Naive B cell (primary cell): ENCODE measurements at regions not wholly inside any gene's neighbourhood (a gene's known extent, or its start where the extent isn't known, plus 50 kb on each side); places are given as distances from the start of the nearest gene placed in this dataset.
"Not testable (repeated sequence)": the region's sequence is repeated elsewhere in the genome, so short reads cannot be mapped to it uniquely, and the experiment has no call there.

ENCODE experiments used
- ATAC-seq, 2 donors: fragments of 150-1000 bp; cut with Tn5 transposase; 2 replicates each; pipeline ENCODE4 v1.10.0; 2021; ENCODE audit warnings: low read depth in 2 of 2, mild to moderate bottlenecking in 2 of 2, moderate library complexity in 2 of 2
- DNase-seq: peaks from one replicate; pipeline ENCODE4 v3.0.0; 2022
- H3K27ac Mint-ChIP-seq, 6 donors: one replicate each; pipeline ENCODE4 v1.8.0; 2020 to 2022; ENCODE audit warnings: mild to moderate bottlenecking in 6 of 6, mixed read lengths in 6 of 6, moderate library complexity in 5 of 6, inconsistent platforms in 2 of 6
- H3K27me3 Mint-ChIP-seq, 3 donors: one replicate each; pipeline ENCODE4 v1.8.0; 2021 to 2022; ENCODE audit warnings: mixed read lengths in 3 of 3, mild to moderate bottlenecking in 1 of 3
- H3K36me3 Mint-ChIP-seq, 2 donors: one replicate each; pipeline ENCODE4 v1.8.0; 2020 to 2022; ENCODE audit warnings: mixed read lengths in 2 of 2, inconsistent platforms in 1 of 2, mild to moderate bottlenecking in 1 of 2
- H3K4me1 Mint-ChIP-seq, 3 donors: one replicate each; pipeline ENCODE4 v1.8.0; 2020 to 2022; ENCODE audit warnings: mixed read lengths in 3 of 3, inconsistent platforms in 1 of 3, mild to moderate bottlenecking in 1 of 3, moderate library complexity in 1 of 3
- H3K4me3 Mint-ChIP-seq, 8 donors: one replicate each; pipeline ENCODE4 v1.8.0; 2020 to 2022; ENCODE audit warnings: mild to moderate bottlenecking in 8 of 8, mixed read lengths in 8 of 8, moderate library complexity in 8 of 8, inconsistent platforms in 2 of 8
- H3K9me3 Mint-ChIP-seq, 7 donors: one replicate each; pipeline ENCODE4 v1.8.0; 2020 to 2022; ENCODE audit warnings: mixed read lengths in 7 of 7, mild to moderate bottlenecking in 5 of 7, inconsistent platforms in 2 of 7, moderate library complexity in 1 of 7

DNA sequence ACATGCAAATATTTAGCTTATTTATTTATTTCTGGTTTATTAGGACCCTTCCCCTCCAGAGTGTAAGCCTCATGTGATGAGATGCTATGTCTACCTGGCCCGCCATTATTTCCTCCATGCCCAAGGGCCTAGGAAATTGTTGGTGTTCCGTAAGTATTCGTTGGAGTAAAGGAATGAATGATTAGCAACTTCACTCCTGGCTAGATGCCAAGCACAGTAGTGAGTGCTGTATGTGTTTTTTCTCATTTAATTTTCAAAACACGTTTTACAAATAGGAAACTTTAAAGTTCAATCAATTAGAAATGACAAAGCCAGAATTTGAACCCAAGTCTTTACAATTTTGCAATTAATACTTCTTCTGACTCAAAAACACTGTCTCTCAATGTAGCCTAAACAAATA lies 253.8 kb downstream of the BCAT1 start:
- Mint-ChIP-seq H3K4me3 (no peak overlapping the region), H3K27ac (no peak overlapping the region)

DNA sequence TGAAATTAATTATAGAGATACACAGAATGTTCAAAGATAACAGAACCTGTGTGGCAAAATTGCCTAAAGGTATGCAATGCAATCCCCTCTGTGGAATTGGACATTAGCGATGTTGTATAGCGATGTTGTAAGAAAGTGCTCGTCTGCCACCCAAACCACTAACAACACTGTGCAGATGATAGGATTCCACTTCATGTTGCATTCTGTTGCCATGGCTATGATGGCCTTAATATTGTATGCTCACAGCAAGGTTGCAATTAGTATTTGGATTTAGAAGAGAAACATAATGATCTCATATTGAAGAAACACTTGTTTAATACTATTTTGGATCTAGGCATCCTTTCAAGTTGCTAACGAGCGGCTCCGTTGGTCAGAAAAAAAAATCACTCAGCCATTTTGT lies 260.3 kb downstream of the BCAT1 start:
- ATAC-seq (no peak), DNase-seq (no peak)
- Mint-ChIP-seq H3K27ac (no peak overlapping the region), H3K36me3 (peaks cover 0 to 5% of the 10 kb centered on the region in 2 donors), H3K27me3 (peaks cover 5 to 23% (median 22%) of the 10 kb centered on the region in 3 donors), H3K9me3 (peaks cover 0 to 5% (median 0%) of the 10 kb centered on the region in 7 donors), H3K4me1 (no peaks in the 10 kb centered on the region), H3K4me3 (no peak overlapping the region)

More for the DNA sequence above, 253.8 kb downstream of the BCAT1 start:
- Mint-ChIP-seq H3K36me3 (peaks cover 0 to 5% of the 10 kb centered on the region in 2 donors), H3K9me3 (no peaks in the 10 kb centered on the region), H3K27me3 (peaks cover 8 to 12% (median 10%) of the 10 kb centered on the region in 3 donors), H3K4me1 (no peaks in the 10 kb centered on the region)
- DNase-seq: no peak
- no peak for ATAC-seq

DNA sequence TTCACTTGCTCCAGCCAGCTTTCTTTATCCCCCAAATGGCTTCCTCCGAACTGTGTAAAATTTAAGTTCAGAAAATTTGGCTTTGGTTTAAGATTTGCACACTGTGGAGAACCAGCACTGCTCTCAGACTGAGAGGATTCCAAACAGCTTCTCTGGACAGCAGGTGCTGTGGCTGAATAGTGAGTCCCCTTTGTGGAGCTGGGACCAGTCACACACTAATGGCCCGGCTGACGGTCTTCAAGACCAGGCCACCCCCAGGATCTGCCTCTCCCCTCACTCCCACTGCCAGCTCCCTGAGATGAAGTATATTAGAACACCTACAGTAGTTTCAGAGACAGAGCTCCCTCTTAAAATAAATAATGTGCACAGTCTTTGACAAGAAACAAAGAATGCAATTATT lies 267.3 kb downstream of the BCAT1 start:
- no peaks in the 10 kb centered on the region for H3K4me1 Mint-ChIP-seq
- no peaks in the 10 kb centered on the region for H3K36me3 Mint-ChIP-seq
- ATAC-seq (no peak), DNase-seq (no peak)
- peaks cover 0 to 5% (median 0%) of the 10 kb centered on the region in 7 donors for H3K9me3 Mint-ChIP-seq
- no peak overlapping the region for H3K4me3 Mint-ChIP-seq
- no peaks in the 10 kb centered on the region for H3K27me3 Mint-ChIP-seq
- no peak overlapping the region for H3K27ac Mint-ChIP-seq

DNA sequence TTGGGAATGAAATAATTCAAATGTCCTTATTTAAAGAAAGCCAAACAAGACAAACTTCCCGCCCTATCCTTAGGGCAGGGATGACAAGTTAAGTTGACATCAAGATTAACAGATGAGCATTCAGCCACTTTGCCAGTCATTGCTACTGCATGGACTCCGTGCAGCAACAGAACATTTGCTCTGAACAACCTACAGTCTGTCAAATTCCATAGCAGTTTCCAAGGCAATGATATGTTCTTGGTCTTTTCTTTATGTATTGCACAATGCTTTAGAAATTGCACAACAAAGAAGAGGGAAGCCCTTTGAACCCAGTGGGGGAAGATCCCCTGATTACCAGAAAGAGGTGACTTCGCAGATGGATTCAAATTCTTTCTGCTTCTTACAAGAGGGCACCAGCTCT lies 269.8 kb downstream of the BCAT1 start:
- DNase-seq: no peak
- Mint-ChIP-seq H3K27ac (no peak overlapping the region), H3K9me3 (peaks cover 0 to 11% (median 8%) of the 10 kb centered on the region in 7 donors), H3K36me3 (peaks cover 0 to 5% of the 10 kb centered on the region in 2 donors), H3K4me3 (no peak overlapping the region), H3K4me1 (no peaks in the 10 kb centered on the region), H3K27me3 (no peaks in the 10 kb centered on the region)
- ATAC-seq: no peak

DNA sequence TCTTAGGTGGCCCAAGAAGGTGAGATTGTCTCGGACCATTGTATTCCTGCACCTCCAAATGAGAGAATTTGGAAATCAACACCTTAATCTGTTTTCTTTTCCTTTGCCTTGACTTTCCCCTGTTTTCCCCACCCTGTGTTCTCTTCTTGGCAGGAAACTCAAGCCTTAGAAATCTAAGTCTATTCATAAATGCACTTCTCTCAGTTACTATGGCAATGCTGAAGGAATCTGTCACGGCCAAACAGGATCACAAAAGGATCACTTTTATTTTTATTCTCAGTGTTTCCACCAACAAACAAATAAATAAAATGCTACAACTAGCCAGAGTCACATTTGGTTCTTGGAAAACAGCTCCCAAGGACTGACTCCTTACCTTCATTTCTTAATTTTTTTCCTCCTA lies 270.5 kb downstream of the BCAT1 start:
- DNase-seq (no peak), ATAC-seq (no peak)
- H3K9me3 Mint-ChIP-seq: peaks cover 0 to 13% (median 12%) of the 10 kb centered on the region in 7 donors
- H3K4me3 Mint-ChIP-seq: no peak overlapping the region
- H3K4me1 Mint-ChIP-seq: no peaks in the 10 kb centered on the region
- H3K36me3 Mint-ChIP-seq: peaks cover 0 to 5% of the 10 kb centered on the region in 2 donors
- no peaks in the 10 kb centered on the region for H3K27me3 Mint-ChIP-seq
- no peak overlapping the region for H3K27ac Mint-ChIP-seq

DNA sequence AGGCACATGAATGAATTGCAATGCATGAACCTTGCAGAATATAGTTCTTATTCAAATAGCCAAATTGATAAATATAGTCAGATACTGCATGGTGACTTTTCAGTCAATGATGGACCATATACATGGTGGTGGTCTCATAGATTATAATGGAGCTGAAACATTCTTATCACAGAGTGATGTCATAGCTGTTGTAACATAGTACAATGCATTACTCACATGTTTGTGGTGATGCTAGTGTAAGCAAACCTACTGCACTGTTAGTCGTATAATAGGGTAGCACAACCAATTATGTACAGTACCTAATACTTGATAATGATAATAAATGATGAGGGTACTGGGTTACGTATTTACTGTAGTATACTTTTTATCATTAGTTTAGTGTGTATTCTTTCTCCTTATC lies 280.3 kb downstream of the BCAT1 start:
- DNase-seq (no peak), ATAC-seq (no peak)
- Mint-ChIP-seq H3K36me3 (peaks cover 0 to 4% of the 10 kb centered on the region in 2 donors), H3K4me1 (no peaks in the 10 kb centered on the region), H3K4me3 (no peak overlapping the region), H3K27ac (no peak overlapping the region), H3K27me3 (peaks cover 0 to 6% (median 0%) of the 10 kb centered on the region in 3 donors), H3K9me3 (peaks cover 0 to 6% (median 2%) of the 10 kb centered on the region in 7 donors)

DNA sequence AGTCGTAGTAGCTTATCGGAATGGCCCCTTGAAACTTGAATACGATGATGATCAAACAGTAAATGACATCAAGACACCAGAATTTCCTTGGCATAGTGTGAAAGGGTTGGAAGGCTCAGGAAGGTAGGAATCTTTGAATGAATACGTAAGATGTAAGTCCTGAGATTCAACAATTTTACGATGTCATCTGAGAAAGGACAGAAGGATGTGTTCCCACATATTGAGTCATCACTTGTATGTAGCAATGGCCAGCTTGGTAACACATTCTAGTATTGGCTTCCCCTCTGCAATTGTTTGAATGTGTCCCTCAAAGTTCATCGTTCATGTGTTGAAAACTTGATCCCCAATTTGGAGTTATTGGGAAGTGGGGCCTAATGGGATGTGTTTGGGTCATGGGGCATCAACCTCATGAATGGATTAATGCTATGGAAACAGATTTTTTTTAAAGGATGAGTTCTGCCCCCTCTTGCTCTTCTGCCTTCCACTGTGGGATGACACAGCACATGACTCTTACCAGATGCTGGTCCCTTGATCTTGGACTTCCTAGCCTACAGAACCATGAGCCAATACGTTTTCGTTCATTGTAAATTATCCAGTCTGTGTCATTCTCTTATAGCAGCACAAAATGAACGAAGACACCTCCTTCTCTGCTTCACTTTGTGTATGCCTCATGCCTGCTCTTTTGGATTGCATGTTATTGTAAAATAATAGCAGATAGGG lies 284.6 kb downstream of the BCAT1 start:
- Mint-ChIP-seq H3K36me3 (no peaks in the 10 kb centered on the region), H3K27me3 (peaks cover 0 to 6% (median 6%) of the 10 kb centered on the region in 3 donors), H3K9me3 (no peaks in the 10 kb centered on the region), H3K27ac (no peak overlapping the region), H3K4me3 (no peak overlapping the region), H3K4me1 (no peaks in the 10 kb centered on the region)
- ATAC-seq (no peak), DNase-seq (no peak)

DNA sequence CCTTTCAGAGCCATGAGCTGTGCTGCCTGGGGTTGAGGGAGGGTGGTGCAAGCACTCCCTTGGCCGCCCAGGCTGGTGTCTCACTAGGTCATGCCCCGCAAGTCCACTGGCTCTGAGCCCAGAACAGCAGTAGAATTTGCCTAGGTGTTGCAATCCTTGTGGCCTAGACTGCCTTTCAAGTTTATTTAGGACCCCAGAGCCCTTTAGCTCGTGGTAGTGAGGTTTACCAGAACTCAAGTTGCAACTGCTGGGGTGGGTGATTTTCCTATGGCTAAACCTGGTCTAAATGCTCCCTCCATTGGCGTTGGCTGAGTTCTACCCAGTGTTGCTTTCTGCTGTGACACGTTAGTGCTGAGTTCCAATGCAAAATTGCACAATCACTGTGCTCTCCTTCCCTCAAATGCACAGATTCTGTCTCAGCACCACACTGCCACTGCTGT lies 287.2 kb downstream of the BCAT1 start:
- no peak for ATAC-seq
- Mint-ChIP-seq H3K4me1 (no peaks in the 10 kb centered on the region), H3K4me3 (no peak overlapping the region), H3K9me3 (no peaks in the 10 kb centered on the region), H3K27ac (no peak overlapping the region), H3K36me3 (no peaks in the 10 kb centered on the region), H3K27me3 (peaks cover 0 to 6% (median 0%) of the 10 kb centered on the region in 3 donors)
- no peak for DNase-seq

DNA sequence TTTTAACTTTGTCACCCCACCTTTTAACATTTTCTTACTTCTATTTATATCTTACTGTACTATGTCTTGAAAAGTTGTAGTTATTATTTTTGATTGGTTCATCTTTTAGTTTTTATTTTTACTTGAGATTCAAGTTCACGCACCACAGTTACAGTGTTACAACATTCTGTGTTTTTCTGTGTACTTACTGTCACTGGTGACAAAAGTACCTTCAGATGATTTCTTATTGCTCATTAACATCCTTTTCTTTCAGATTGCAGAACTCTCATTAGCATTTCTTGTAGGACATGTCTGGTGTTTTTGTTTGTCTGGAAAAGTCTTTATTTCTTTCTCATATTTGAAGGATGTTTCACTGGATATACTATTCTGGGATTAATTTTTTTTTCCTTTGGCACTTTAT lies 289.9 kb downstream of the BCAT1 start:
- no peak overlapping the region for H3K4me3 Mint-ChIP-seq
- H3K27me3 Mint-ChIP-seq: peaks cover 0 to 6% (median 0%) of the 10 kb centered on the region in 3 donors
- no peak for ATAC-seq
- H3K4me1 Mint-ChIP-seq: no peaks in the 10 kb centered on the region
- H3K36me3 Mint-ChIP-seq: no peaks in the 10 kb centered on the region
- no peak for DNase-seq
- no peak overlapping the region for H3K27ac Mint-ChIP-seq
- peaks cover 0 to 2% (median 0%) of the 10 kb centered on the region in 7 donors for H3K9me3 Mint-ChIP-seq

DNA sequence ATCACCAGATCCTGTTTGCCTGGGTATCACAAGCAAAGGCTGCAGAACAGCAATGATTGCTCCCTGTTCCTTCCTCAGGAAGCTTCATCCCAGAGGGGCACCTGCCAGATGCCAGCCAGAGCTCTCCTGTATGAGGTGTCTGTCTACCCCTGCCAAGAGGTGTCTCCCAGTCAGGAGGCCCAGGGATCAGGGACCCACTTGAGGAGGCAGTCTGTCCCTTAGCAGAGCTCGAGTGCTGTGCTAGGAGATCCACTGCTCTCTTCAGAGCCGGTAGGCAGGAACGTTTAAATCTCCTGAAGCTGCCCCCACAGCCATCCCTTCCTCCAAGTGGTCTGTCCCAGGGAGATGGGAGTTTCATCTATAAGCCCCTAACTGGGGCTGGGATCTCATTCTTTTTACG lies 294.6 kb downstream of the BCAT1 start:
- H3K27me3 Mint-ChIP-seq, H3K4me3 Mint-ChIP-seq, H3K27ac Mint-ChIP-seq, DNase-seq, ATAC-seq, H3K36me3 Mint-ChIP-seq, H3K4me1 Mint-ChIP-seq: not testable (repeated sequence)
- H3K9me3 Mint-ChIP-seq: peaks cover 0 to 12% (median 4%) of the 10 kb centered on the region in 7 donors

DNA sequence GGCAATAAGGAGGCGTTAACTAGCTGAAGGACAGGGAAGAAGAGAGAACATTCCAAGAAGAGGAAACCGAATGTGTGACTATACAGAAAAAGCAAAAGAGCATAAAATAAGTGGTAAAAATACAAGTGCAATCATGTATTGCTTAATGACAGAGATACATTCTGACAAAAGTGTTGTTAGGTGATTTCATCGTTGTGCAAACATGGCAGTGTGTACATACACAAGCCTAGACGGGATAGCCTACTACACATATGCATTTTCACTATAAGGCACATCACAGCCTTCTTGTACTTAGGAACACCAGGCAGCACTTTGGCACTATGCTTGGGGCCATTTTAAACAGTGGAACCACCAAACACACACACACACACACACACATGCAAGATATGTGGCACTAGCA lies 299.3 kb downstream of the BCAT1 start:
- H3K9me3 Mint-ChIP-seq: peaks cover 0 to 11% (median 4%) of the 10 kb centered on the region in 7 donors
- H3K27ac Mint-ChIP-seq: no peak overlapping the region
- H3K4me3 Mint-ChIP-seq: no peak overlapping the region
- H3K4me1 Mint-ChIP-seq: peaks cover 0 to 7% (median 5%) of the 10 kb centered on the region in 3 donors
- no peaks in the 10 kb centered on the region for H3K36me3 Mint-ChIP-seq
- ATAC-seq: no peak
- no peak for DNase-seq
- H3K27me3 Mint-ChIP-seq: no peaks in the 10 kb centered on the region

DNA sequence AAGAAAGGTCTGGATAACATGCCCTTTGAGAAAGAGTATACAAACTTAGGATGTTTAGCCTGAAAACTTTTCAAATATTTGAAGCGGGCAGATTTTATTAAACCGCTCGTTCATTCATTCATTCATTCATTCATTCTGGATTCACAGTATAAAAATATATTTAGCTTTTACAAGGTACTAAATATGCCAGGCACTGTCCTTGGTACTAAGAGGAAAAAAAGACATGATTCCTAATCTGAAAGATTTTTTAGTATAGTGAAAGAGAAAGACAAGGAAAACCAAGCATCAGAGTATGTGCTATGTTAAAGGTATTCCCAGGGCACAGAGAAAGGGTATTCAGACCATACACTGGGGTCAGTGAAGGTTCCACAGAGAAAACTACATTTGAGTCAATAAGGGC lies 299.7 kb downstream of the BCAT1 start:
- H3K4me3 Mint-ChIP-seq: no peak overlapping the region
- no peak for ATAC-seq

DNA sequence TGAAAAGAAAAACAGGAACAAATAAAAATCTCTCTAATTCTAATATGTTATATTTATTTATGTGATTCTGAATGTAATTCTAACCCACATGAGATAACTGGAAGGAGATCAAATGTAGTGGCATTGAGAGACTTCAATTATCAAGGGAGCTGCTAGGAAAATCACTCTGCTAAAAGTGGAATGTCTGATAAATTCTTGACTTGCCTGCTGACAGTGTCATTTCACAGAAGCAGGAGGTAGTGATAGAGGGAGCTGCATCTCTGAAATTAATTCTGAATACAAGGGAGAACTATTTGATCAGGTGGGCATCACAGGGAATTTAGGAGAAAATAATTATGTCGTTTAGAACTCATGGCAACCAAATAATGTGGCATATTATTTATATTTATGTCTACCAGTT lies 303.6 kb downstream of the BCAT1 start:
- ATAC-seq (no peak), DNase-seq (no peak)
- no peak overlapping the region for H3K4me3 Mint-ChIP-seq
- no peak overlapping the region for H3K27ac Mint-ChIP-seq
- H3K36me3 Mint-ChIP-seq: no peaks in the 10 kb centered on the region
- peaks cover 0 to 8% (median 0%) of the 10 kb centered on the region in 7 donors for H3K9me3 Mint-ChIP-seq
- H3K27me3 Mint-ChIP-seq: no peaks in the 10 kb centered on the region
- peaks cover 0 to 10% (median 5%) of the 10 kb centered on the region in 3 donors for H3K4me1 Mint-ChIP-seq

More for the DNA sequence above, 299.7 kb downstream of the BCAT1 start:
- H3K9me3 Mint-ChIP-seq: peaks cover 0 to 11% (median 4%) of the 10 kb centered on the region in 7 donors
- H3K4me1 Mint-ChIP-seq: peaks cover 0 to 7% (median 5%) of the 10 kb centered on the region in 3 donors
- DNase-seq: no peak
- H3K36me3 Mint-ChIP-seq: no peaks in the 10 kb centered on the region
- H3K27me3 Mint-ChIP-seq: no peaks in the 10 kb centered on the region
- H3K27ac Mint-ChIP-seq: no peak overlapping the region
